Neuron (in vitro differentiated cells): ENCODE measurements at regions not wholly inside any gene's neighbourhood (a gene's known extent, or its start where the extent isn't known, plus 50 kb on each side); places are given as distances from the start of the nearest gene placed in this dataset.
"Not testable (repeated sequence)": the region's sequence is repeated elsewhere in the genome, so short reads cannot be mapped to it uniquely, and the experiment has no call there.

ENCODE experiments used
- H2AFZ ChIP-seq: one replicate; pipeline ENCODE4 v1.6.1; 2013; ENCODE audit warnings: low read depth, mild to moderate bottlenecking, inconsistent platforms, low read length, moderate library complexity
- H3K27me3 ChIP-seq: one replicate; pipeline ENCODE4 v1.6.1; 2013; ENCODE audit warnings: low read length; ENCODE audit not compliant: insufficient read depth
- H3K36me3 ChIP-seq: one replicate; pipeline ENCODE4 v1.6.1; 2013; ENCODE audit warnings: low read length; ENCODE audit not compliant: insufficient read depth
- H3K4me1 ChIP-seq: one replicate; pipeline ENCODE4 v1.6.1; 2013; ENCODE audit warnings: low read length; ENCODE audit not compliant: insufficient read depth
- H3K4me3 ChIP-seq: 2 replicates; pipeline ENCODE4 v1.5.1; 2013; ENCODE audit warnings: mild to moderate bottlenecking, low read length, moderate library complexity
- H3K9me3 ChIP-seq: one replicate; pipeline ENCODE4 v1.6.1; 2013; ENCODE audit warnings: low read length

DNA sequence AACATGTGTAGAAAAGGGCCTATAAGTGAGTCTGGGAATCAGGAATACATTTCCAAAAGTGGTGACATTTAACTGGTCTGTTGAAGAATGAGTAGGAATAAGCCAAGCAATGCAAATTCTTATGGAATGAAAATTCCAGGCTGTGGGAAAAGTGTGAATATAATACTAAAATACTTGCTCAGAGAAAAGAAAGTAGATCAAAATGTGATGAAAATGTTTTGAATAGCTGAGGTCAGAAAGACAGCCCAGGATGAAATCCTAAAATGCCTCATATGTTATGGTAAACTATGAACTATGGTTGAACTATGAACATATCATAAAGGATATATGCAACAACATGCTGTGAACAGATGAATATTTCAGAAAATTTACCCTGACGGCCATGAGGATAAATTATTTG lies 688.3 kb upstream of the FAT3 start:
- Histone ChIP-seq H2AFZ (no peak overlapping the region), H3K9me3 (no peaks in the 10 kb centered on the region), H3K4me3 (no peak overlapping the region), H3K27me3 (no peaks in the 10 kb centered on the region), H3K36me3 (no peaks in the 10 kb centered on the region), H3K4me1 (no peaks in the 10 kb centered on the region)

DNA sequence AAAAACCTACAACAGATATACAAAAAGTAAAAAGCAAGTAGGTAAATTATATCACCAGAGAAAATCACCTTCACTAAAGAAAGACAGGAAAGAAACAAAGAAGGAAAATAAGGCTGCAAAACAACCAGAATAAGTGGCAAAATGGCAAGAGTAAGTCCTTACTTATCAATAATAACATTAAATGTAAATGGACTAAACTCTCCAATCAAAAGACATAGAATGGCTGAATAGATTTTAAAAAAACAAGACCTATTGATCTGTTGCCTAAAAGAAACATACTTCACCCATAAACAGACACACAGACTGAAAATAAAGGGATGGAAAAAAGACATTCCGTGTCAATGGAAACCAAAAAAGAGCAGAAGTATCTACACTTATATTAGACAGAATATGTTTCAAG lies 695.7 kb upstream of the FAT3 start:
- Histone ChIP-seq H3K27me3 (no peaks in the 10 kb centered on the region), H3K4me3 (no peak overlapping the region), H3K9me3 (no peaks in the 10 kb centered on the region)

DNA sequence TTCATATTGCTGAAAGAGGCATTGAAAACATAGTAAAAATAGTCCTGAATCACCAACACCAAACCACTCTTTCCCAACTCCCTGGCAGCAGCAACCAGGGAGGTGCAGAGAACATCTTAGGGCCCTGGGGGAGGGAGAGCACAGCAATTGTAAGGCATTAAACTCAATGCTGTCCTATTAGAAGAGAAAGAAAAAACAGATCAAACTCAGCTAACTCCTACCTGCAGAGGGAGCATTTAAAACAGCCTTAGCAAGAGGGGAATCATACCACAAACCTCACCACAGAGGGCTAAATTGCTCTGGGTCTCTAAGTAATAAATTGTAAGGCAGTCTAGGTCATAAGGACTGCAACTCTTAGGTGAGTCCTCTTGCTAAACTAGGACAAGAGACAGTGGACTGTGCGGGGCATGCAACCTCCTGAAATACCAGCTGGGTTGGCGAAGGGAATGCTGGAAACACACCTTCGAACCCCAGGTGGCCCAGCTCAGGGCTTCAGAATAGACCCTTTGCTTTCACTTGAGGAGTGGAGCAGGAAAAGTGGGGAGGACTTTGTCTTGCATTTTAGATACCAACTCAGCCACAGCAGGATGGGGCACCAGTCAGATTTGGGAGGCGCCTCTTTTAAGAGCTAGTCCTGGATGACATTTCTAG lies 697.1 kb upstream of the FAT3 start:
- Histone ChIP-seq H3K9me3 (no peaks in the 10 kb centered on the region), H3K36me3 (no peaks in the 10 kb centered on the region), H3K27me3 (no peaks in the 10 kb centered on the region), H3K4me1 (no peaks in the 10 kb centered on the region), H2AFZ (no peak overlapping the region), H3K4me3 (no peak overlapping the region)

More for the DNA sequence above, 695.7 kb upstream of the FAT3 start:
- H3K4me1 ChIP-seq: no peaks in the 10 kb centered on the region
- no peaks in the 10 kb centered on the region for H3K36me3 ChIP-seq
- no peak overlapping the region for H2AFZ ChIP-seq

DNA sequence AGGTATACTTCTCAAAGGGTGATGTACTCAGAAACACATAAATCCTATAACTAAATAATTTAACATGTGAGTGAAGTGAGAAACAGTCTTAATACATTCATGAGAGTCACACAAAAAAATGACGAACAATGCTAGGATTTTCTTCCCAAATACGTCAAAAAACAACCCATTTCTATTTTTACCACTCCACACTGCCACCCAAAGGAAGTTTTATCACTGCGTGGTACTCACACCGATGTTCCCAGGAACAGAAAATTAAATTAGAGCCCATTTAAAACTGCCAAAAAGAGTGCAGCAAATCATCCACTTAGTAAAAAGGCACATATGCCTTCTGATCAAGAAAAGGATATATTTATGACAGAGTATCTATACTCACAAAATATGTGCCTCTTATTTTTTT lies 710.9 kb upstream of the FAT3 start:
- Histone ChIP-seq H3K4me1 (no peaks in the 10 kb centered on the region), H3K36me3 (no peaks in the 10 kb centered on the region), H3K9me3 (no peaks in the 10 kb centered on the region), H3K4me3 (no peak overlapping the region), H2AFZ (no peak overlapping the region), H3K27me3 (no peaks in the 10 kb centered on the region)

DNA sequence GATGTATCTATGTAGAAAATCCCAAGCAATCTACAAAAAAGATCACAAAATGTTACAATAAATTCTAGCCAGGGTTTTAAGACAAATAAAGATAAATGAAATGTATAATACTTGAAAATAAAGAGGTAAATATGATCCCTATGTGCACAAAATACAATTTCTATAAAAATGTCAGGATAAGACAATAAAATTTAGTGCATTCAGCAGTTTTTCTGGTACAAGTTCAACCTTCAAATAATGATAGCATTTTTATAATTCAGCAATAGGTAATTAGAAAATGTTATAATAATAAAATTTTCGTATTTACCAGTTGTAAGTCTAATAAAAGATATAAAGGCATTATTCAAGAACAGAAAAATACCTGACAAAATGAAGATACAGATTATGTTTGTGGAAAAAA lies 726.8 kb upstream of the FAT3 start:
- H3K4me1 ChIP-seq: no peaks in the 10 kb centered on the region

DNA sequence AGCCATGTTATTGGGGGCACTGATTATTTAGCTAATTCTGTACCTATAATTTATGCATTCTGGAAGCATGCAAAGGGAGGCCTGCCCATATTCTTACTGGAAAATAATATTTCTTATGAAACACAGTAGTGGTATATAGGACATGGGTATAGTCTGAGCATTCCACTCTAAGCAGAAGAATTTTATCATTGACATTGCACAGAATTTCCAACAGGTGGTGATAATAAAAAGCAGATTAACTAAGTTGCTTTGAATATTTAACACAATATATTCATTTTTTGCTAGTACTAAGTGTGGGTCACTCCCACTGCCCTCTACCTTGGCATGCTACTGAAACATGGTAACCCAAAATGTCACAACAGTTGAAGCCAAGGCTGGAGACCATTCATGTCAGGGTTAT lies 728.8 kb upstream of the FAT3 start:
- Histone ChIP-seq H2AFZ (no peak overlapping the region), H3K27me3 (no peaks in the 10 kb centered on the region), H3K36me3 (no peaks in the 10 kb centered on the region), H3K4me1 (no peaks in the 10 kb centered on the region), H3K9me3 (no peaks in the 10 kb centered on the region), H3K4me3 (no peak overlapping the region)

More for the DNA sequence above, 726.8 kb upstream of the FAT3 start:
- H3K27me3 ChIP-seq: no peaks in the 10 kb centered on the region
- H3K4me3 ChIP-seq: no peak overlapping the region
- no peak overlapping the region for H2AFZ ChIP-seq
- H3K36me3 ChIP-seq: no peaks in the 10 kb centered on the region
- no peaks in the 10 kb centered on the region for H3K9me3 ChIP-seq

DNA sequence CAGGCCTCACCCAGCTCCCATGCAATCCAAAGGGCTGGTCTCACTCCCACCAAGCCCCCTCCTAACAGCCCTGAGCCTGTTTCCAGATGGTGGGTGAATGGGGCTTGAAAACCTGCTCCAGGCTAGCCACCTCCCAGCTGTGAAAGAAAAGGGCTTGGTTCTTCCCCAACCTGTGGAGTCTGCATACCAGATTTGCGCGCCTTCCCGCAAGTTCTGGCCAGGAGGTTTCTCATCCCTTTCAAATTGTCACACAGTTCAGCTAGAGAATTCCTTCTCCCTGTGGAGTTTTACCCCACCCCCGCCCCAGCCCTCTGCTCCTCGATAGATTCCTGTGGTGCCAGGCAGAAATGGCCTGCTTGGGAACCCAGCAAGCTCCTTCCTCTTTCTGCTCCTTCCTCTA lies 734.6 kb upstream of the FAT3 start:
- no peaks in the 10 kb centered on the region for H3K27me3 ChIP-seq
- H3K4me3 ChIP-seq: no peak overlapping the region
- no peaks in the 10 kb centered on the region for H3K9me3 ChIP-seq
- H3K36me3 ChIP-seq: no peaks in the 10 kb centered on the region
- H3K4me1 ChIP-seq: no peaks in the 10 kb centered on the region
- H2AFZ ChIP-seq: no peak overlapping the region

DNA sequence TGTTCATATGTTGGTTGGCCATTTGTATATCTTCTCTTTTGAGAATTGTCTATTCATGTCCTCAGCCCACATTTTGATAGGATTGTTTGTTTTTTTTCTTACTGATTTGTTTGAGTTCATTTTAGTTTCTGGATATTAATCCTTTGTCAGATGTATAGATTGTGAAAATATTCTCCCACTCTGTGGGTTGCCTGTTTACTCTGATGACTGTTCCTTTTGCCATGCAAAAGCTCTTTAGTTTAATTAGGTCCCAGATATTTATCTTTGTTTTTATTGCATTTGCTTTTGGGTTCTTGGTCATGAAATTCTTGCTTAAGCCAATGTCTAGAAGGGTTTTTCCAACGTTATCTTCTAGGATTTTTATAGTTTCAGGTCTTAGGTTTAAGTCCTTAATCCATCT lies 740.7 kb upstream of the FAT3 start:
- not testable (repeated sequence) for H3K4me3 ChIP-seq, H3K27me3 ChIP-seq, H2AFZ ChIP-seq, H3K4me1 ChIP-seq, H3K36me3 ChIP-seq, H3K9me3 ChIP-seq

DNA sequence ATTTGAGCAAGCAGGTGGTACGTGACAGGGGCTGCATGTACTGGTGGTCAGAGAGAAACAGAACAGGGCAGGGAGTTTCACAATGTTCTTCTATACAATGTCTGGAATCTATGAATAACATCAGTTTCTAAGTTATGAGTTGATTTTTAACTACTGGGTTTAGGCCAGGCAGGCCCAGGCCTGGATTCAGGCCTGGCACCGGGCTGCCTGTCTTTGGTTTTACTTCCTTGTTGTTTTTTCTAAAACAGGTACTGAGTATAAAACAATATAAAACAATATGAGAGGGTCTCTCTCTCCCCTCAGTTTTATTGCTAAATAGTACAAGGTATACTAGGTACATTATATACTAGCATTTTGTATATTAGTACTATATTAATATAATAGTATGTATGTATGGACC lies 742.7 kb upstream of the FAT3 start:
- H3K27me3 ChIP-seq, H3K9me3 ChIP-seq, H3K4me3 ChIP-seq, H3K36me3 ChIP-seq, H3K4me1 ChIP-seq, H2AFZ ChIP-seq: not testable (repeated sequence)

DNA sequence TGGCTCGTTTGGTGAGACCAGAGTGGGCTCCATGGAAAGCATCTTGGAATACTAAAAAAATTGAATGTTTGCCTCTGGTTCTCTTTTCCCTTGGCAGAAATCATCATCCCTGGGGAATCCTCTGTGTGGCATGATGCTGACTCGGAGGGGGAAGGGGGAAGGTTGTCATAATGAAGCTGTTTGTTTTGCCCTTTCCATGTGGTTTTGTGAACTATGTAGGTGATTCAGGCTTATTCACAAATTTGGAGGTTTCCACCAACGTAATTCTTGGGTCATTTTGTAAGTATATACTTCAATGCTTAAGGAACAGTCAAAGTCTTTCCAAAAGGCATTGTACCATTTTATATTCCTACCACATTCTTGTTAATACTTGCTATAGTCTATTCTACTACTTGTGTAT lies 754.0 kb upstream of the FAT3 start:
- H3K4me3 ChIP-seq: no peak overlapping the region
- no peak overlapping the region for H2AFZ ChIP-seq
- no peaks in the 10 kb centered on the region for H3K27me3 ChIP-seq
- H3K4me1 ChIP-seq: no peaks in the 10 kb centered on the region
- H3K9me3 ChIP-seq: no peaks in the 10 kb centered on the region
- H3K36me3 ChIP-seq: no peaks in the 10 kb centered on the region

DNA sequence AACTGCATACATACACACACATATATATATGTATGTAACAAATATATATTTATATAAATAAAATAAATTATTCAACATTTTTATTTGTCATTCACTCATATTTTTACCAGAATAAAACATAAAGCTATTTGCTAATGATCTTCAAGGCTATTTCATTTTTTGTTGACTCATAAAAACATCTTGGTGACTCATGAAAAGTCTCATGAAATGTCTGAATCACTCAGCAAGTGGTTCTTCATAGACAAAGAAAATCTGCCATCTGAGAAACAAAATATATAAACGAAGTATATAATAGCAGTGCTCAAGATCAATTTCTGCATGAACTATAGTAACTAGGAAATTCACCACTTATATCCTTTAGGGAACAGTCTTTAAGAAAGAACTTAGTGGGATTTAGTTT lies 764.8 kb upstream of the FAT3 start:
- no peaks in the 10 kb centered on the region for H3K36me3 ChIP-seq
- H3K4me1 ChIP-seq: no peaks in the 10 kb centered on the region
- H3K9me3 ChIP-seq: no peaks in the 10 kb centered on the region
- no peak overlapping the region for H2AFZ ChIP-seq
- no peak overlapping the region for H3K4me3 ChIP-seq
- H3K27me3 ChIP-seq: no peaks in the 10 kb centered on the region

DNA sequence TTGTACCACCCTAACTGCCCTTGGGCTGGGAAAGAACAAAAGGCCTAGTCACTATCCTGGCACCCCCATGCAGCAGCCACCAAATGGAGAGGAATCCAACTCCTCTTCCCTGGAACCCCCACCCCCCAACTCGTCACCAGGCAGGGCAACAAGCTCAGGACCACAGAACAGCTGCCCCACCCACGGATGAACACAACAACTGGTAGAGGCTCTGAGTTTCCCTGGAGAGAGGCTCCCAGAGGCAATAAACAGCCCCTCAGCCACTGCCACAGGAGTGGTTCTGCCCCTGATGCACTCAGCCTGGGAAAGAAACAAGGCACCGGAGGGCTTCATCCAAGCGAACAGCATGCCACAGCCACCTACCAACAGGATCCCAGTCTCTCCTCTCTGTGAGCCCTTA lies 778.4 kb upstream of the FAT3 start:
- no peak overlapping the region for H3K4me3 ChIP-seq
- H3K4me1 ChIP-seq: no peaks in the 10 kb centered on the region
- no peaks in the 10 kb centered on the region for H3K27me3 ChIP-seq
- H3K9me3 ChIP-seq: no peaks in the 10 kb centered on the region
- H3K36me3 ChIP-seq: no peaks in the 10 kb centered on the region
- no peak overlapping the region for H2AFZ ChIP-seq

DNA sequence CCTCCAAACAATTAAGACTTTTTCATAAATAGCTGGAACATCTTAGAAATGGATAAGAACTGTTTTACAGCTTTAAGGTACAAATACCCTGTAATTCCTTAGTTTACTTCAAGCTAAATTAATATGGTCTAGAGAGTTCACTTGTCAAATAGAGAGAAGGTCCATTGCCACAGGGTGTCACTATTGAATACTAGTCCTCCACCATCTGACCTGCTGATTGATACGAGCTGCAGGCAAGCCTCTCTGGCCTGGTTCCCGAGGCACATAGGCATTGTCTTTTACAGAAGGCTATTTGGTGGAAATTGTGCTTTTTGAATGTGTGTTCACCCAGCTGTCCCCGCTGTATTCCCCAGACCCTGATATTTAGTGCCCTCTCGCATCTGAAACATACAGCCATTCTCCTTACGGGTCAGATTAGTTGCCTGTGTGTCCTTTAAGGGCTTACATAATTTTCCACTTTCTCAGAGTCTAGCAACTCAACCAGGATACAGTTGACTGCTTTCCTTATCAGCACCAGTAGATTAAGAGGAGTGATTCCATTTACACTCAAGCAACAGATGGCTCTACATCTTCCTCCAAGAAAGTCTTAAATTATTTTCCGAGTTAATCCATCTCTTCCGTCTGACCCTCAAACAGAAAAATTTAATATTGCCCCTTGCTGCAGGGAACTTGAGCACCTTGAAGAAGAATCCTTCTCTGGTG lies 788.8 kb upstream of the FAT3 start:
- Histone ChIP-seq H2AFZ (no peak overlapping the region), H3K4me3 (no peak overlapping the region), H3K27me3 (no peaks in the 10 kb centered on the region), H3K36me3 (no peaks in the 10 kb centered on the region), H3K4me1 (no peaks in the 10 kb centered on the region), H3K9me3 (no peaks in the 10 kb centered on the region)
